CD4-positive, alpha-beta T cell (primary cell): ENCODE measurements at regions not wholly inside any gene's neighbourhood (a gene's known extent, or its start where the extent isn't known, plus 50 kb on each side); places are given as distances from the start of the nearest gene placed in this dataset.

Experiments
- ATAC-seq: fragments of 200-7000 bp; cut with Tn5 transposase; one replicate; pipeline ENCODE4 v1.10.0; 2022; ENCODE audit warnings: mild to moderate bottlenecking; ENCODE audit not compliant: poor library complexity
- CTCF ChIA-PET: fragments of 350-600 bp; sonication (Branson Sonifier 250); formaldehyde crosslinking; loops from one replicate; lab custom pipeline; 2021; ENCODE audit warnings: antibody characterized with exemption, inconsistent platforms; lab: Charles Lee
- POLR2A ChIA-PET: fragments of 350-600 bp; sonication (Branson Sonifier 250); formaldehyde crosslinking; loops from one replicate; lab custom pipeline; 2021; ENCODE audit warnings: antibody characterized with exemption, inconsistent platforms; lab: Charles Lee
- DNase-seq, 14 experiments: peaks; one replicate each; pipeline ENCODE4 v3.0.0-alpha.2; 2013 to 2020; ENCODE audit warnings: mixed read lengths in 2 of 14
- H3K27ac ChIP-seq, 2 donors: one replicate each; pipeline versions ENCODE4 v1.5.1 to v1.7.0; 2013; ENCODE audit warnings: low read length in 2 of 2, low read depth in 1 of 2, mild to moderate bottlenecking in 1 of 2
- H3K27me3 ChIP-seq, 2 experiments: 1 replicate in 1 of 2; 2 replicates in 1 of 2; pipeline versions ENCODE4 v1.6.1 to v1.7.0; 2013; ENCODE audit warnings: low read length in 2 of 2, control low read depth in 1 of 2, mild to moderate bottlenecking in 1 of 2, moderate library complexity in 1 of 2; ENCODE audit not compliant: insufficient read depth in 2 of 2, control insufficient read depth in 1 of 2
- H3K36me3 ChIP-seq: one replicate; pipeline ENCODE4 v1.6.1; 2013; ENCODE audit warnings: low read length, control low read depth; ENCODE audit not compliant: insufficient read depth
- H3K4me1 ChIP-seq: one replicate; pipeline ENCODE4 v1.6.1; 2013; ENCODE audit warnings: low read length, control low read depth; ENCODE audit not compliant: insufficient read depth
- H3K4me3 ChIP-seq: one replicate; pipeline ENCODE4 v1.5.1; 2013; ENCODE audit warnings: mild to moderate bottlenecking, low read length, moderate library complexity
- H3K9me3 ChIP-seq, 2 experiments: 1 replicate in 1 of 2; 2 replicates in 1 of 2; pipeline versions ENCODE4 v1.6.1 to v1.7.0; 2013; ENCODE audit warnings: low read length in 2 of 2, mild to moderate bottlenecking in 2 of 2, control low read depth in 1 of 2, moderate library complexity in 1 of 2; ENCODE audit not compliant: control insufficient read depth in 1 of 2, insufficient read depth in 1 of 2
- H3K27ac Mint-ChIP-seq: one replicate; pipeline ENCODE4 v1.8.0; 2020; ENCODE audit warnings: mixed read lengths
- H3K27me3 Mint-ChIP-seq: one replicate; pipeline ENCODE4 v1.8.0; 2021; ENCODE audit warnings: mixed read lengths
- H3K36me3 Mint-ChIP-seq: one replicate; pipeline ENCODE4 v1.8.0; 2021; ENCODE audit warnings: low read depth, mixed read lengths
- H3K4me1 Mint-ChIP-seq: one replicate; pipeline ENCODE4 v1.8.0; 2021; ENCODE audit warnings: low read depth, mixed read lengths
- H3K4me3 Mint-ChIP-seq: one replicate; pipeline ENCODE4 v1.8.0; 2020; ENCODE audit warnings: mild to moderate bottlenecking, mixed read lengths
- H3K9me3 Mint-ChIP-seq: one replicate; pipeline ENCODE4 v1.8.0; 2020; ENCODE audit warnings: mixed read lengths
- intact Hi-C, 2 experiments: fragments of 100-400 bp; cut with DNase I in 1 of 2; cut with micrococcal nuclease in 1 of 2; formaldehyde crosslinking; loops; one replicate each; pipeline versions ENCODE4 v1.15.1 to v1.9.0; 2023 to 2025; cut with DNase I, micrococcal nuclease
- TF ChIP-seq, protein P1 (sequence below): fragments of 200-600 bp; IDR thresholded peaks from one replicate; pipeline ENCODE4 v1.8.0; 2022; ENCODE audit warnings: antibody characterized with exemption, mild to moderate bottlenecking

DNA sequence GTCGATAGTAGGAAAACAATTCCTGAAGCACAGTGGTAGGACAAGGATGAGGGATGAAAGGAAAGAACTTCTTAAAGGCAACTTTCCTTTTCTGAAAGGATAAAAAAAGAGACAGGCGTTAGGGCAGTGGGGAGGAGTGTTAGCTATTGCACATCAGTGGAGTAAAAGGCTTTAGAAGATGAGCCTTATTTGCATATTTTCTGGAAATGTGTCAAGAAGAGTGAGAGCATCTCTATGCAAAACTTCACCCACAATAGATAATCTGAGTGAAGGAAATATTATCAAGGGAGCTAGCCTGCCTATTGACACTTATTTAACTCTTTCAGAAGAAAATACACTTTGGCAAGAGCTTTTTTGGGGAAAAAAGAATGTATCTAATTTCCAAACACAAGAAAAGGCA, 151.6 kb downstream of the MACIR start:
- H3K4me3 Mint-ChIP-seq, result no peak overlapping the region
- ChIA-PET POLR2A (no interaction called here), CTCF (no interaction called here)
- TF ChIP-seq, protein P1, sequence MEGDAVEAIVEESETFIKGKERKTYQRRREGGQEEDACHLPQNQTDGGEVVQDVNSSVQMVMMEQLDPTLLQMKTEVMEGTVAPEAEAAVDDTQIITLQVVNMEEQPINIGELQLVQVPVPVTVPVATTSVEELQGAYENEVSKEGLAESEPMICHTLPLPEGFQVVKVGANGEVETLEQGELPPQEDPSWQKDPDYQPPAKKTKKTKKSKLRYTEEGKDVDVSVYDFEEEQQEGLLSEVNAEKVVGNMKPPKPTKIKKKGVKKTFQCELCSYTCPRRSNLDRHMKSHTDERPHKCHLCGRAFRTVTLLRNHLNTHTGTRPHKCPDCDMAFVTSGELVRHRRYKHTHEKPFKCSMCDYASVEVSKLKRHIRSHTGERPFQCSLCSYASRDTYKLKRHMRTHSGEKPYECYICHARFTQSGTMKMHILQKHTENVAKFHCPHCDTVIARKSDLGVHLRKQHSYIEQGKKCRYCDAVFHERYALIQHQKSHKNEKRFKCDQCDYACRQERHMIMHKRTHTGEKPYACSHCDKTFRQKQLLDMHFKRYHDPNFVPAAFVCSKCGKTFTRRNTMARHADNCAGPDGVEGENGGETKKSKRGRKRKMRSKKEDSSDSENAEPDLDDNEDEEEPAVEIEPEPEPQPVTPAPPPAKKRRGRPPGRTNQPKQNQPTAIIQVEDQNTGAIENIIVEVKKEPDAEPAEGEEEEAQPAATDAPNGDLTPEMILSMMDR, result no peak
- Histone ChIP-seq H3K27ac (no peak overlapping the region), H3K4me1 (no peaks in the 10 kb centered on the region), H3K4me3 (no peak overlapping the region), H3K27me3 (peaks cover 0 to 10% of the 10 kb centered on the region in 2 experiments), H3K9me3 (no peaks in the 10 kb centered on the region), H3K36me3 (no peaks in the 10 kb centered on the region)
- no peaks in the 10 kb centered on the region for H3K9me3 Mint-ChIP-seq
- DNase-seq (no peak), ATAC-seq (no peak)
- intact Hi-C loops, result no loop called here
- no peak overlapping the region for H3K27ac Mint-ChIP-seq
- no peaks in the 10 kb centered on the region for H3K36me3 Mint-ChIP-seq
- no peaks in the 10 kb centered on the region for H3K4me1 Mint-ChIP-seq
- peaks cover 28% of the 10 kb centered on the region for H3K27me3 Mint-ChIP-seq

DNA sequence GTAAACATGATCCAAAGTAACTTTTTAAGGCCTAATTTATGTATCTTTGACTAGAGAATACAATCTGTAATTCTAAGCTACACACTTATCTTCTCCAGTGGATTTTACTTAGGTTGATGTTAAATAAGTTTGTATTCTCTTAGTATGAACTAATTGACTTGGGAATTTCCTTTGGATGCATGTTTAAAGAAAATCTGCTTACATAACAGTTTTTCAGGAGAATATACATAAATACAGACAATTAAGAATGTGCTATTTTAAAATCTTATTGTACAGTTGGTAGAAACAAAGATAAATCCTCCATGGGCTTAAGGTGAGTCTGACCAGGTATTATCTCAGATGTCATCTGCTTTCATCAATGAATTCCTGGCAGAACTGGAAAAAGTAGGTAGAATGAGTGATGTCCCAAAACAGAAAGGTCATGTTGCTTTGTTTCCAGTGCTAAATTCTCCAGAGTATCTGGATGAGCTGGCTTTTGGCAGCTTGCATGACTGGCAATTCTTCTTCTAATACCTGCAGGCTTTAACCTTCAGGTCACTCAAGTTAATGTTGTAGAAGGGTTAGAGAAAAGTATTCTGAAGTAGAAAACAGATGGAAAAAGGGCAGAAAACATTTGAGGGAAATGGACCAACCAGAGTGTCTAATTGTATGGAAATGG, 150.6 kb downstream of the MACIR start:
- Histone ChIP-seq H3K9me3 (no peaks in the 10 kb centered on the region), H3K27ac (no peak overlapping the region), H3K4me3 (no peak overlapping the region), H3K4me1 (no peaks in the 10 kb centered on the region), H3K36me3 (no peaks in the 10 kb centered on the region), H3K27me3 (peaks cover 0 to 10% of the 10 kb centered on the region in 2 experiments)
- ChIA-PET POLR2A (no interaction called here), CTCF (no interaction called here)
- no peaks in the 10 kb centered on the region for H3K4me1 Mint-ChIP-seq
- intact Hi-C loops, result no loop called here
- H3K27me3 Mint-ChIP-seq, result peaks cover 28% of the 10 kb centered on the region
- DNase-seq (no peak), ATAC-seq (no peak)
- no peak overlapping the region for H3K4me3 Mint-ChIP-seq
- no peaks in the 10 kb centered on the region for H3K36me3 Mint-ChIP-seq
- TF ChIP-seq, protein P1, result no peak
- no peaks in the 10 kb centered on the region for H3K9me3 Mint-ChIP-seq
- H3K27ac Mint-ChIP-seq, result no peak overlapping the region

DNA sequence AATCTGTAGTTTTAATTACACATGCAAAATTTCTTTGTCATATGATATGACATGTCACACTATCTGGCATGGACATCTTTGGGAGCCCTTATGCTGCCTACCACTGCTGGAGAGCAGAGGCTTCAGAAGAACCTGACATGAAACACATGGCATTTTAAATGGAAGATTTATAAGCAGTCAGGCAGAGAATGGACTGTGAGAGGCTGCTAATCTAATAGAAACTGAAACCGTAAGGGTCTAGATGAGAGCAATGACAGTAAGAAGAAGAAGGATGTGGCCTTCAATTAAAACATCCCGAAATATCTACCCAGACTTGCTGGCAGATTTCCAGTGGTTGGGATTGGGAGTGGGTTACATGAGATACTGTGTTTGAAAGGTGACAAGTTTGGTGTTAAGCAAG, 149.8 kb downstream of the MACIR start:
- Histone ChIP-seq H3K9me3 (no peaks in the 10 kb centered on the region), H3K27ac (no peak overlapping the region), H3K4me3 (no peak overlapping the region), H3K27me3 (peaks cover 0 to 10% of the 10 kb centered on the region in 2 experiments), H3K36me3 (no peaks in the 10 kb centered on the region), H3K4me1 (no peaks in the 10 kb centered on the region)
- no peaks in the 10 kb centered on the region for H3K4me1 Mint-ChIP-seq
- H3K36me3 Mint-ChIP-seq, result no peaks in the 10 kb centered on the region
- CTCF ChIA-PET, result no interaction called here
- H3K4me3 Mint-ChIP-seq, result no peak overlapping the region
- H3K27ac Mint-ChIP-seq, result no peak overlapping the region
- H3K9me3 Mint-ChIP-seq, result no peaks in the 10 kb centered on the region
- no peak for DNase-seq
- TF ChIP-seq, protein P1, result no peak
- H3K27me3 Mint-ChIP-seq, result peaks cover 30% of the 10 kb centered on the region
- ATAC-seq, result no peak
- POLR2A ChIA-PET, result no interaction called here
- intact Hi-C loops, result no loop called here
